IMR-90 (cell line): ENCODE measurements at regions not wholly inside any gene's neighbourhood (a gene's known extent, or its start where the extent isn't known, plus 50 kb on each side); places are given as distances from the start of the nearest gene placed in this dataset.
"Not testable (repeated sequence)": the region's sequence is repeated elsewhere in the genome, so short reads cannot be mapped to it uniquely, and the experiment has no call there.

Experiments used
- ATAC-seq: fragments of 200-7000 bp; cut with Tn5 transposase; 2 replicates; pipeline ENCODE4 v1.9.1; 2020; ENCODE audit warnings: low read depth, mild to moderate bottlenecking, moderate library complexity
- BruUV-seq: library from RNA; stranded (reverse); fragments of 400-500 nt; replicated peaks from 2 replicates; lab custom pipeline; 2021; lab: Mats Ljungman, UMichigan
- CTCF ChIA-PET: fragments of 300-600 bp; formaldehyde crosslinking; extraction: SDS; loops from one replicate; lab custom pipeline; 2021; ENCODE audit warnings: antibody characterized with exemption; lab: Yijun Ruan, JAX
- POLR2A ChIA-PET: fragments of 300-600 bp; sonication (Branson Sonifier 250); formaldehyde crosslinking; loops from one replicate; lab custom pipeline; 2022; ENCODE audit warnings: antibody characterized with exemption; ENCODE audit not compliant: unreplicated experiment; lab: Charles Lee
- DNase-seq: peaks from one replicate; pipeline ENCODE4 v3.0.0; 2013
- H2AFZ ChIP-seq: replicated peaks from 2 replicates; pipeline ENCODE3; 2013; ENCODE audit warnings: low read length, mild to moderate bottlenecking; ENCODE audit not compliant: poor library complexity
- H2AK5ac ChIP-seq: 2 replicates; pipeline ENCODE4 v1.6.1; 2013; ENCODE audit warnings: low read depth, low read length, inconsistent platforms
- H2AK9ac ChIP-seq: replicated peaks from 2 replicates; pipeline ENCODE3; 2013; ENCODE audit warnings: mild to moderate bottlenecking, low read depth, low read length, moderate library complexity; ENCODE audit not compliant: poor library complexity
- H2BK120ac ChIP-seq: 2 replicates; pipeline ENCODE4 v1.6.1; 2013; ENCODE audit warnings: low read depth, low read length, inconsistent platforms
- H2BK15ac ChIP-seq: 3 replicates; pipeline ENCODE4 v1.6.1; 2013; ENCODE audit warnings: low read depth, low read length, inconsistent platforms
- H2BK20ac ChIP-seq: 2 replicates; pipeline ENCODE4 v1.6.1; 2013; ENCODE audit warnings: low read depth, mild to moderate bottlenecking, inconsistent platforms, low read length, moderate library complexity
- H2BK5ac ChIP-seq: 2 replicates; pipeline ENCODE4 v1.6.1; 2013; ENCODE audit warnings: mild to moderate bottlenecking, low read depth, low read length, inconsistent platforms; ENCODE audit not compliant: poor library complexity, severe bottlenecking
- H3K14ac ChIP-seq: replicated peaks from 2 replicates; pipeline ENCODE4 v1.6.1; 2013; ENCODE audit warnings: low read depth, low read length, inconsistent platforms
- H3K18ac ChIP-seq: 2 replicates; pipeline ENCODE4 v1.6.1; 2013; ENCODE audit warnings: low read depth, low read length, control low read depth
- H3K23ac ChIP-seq: 2 replicates; pipeline ENCODE4 v1.6.1; 2013; ENCODE audit warnings: low read depth, low read length, inconsistent platforms
- H3K27ac ChIP-seq: 2 replicates; pipeline ENCODE4 v1.5.1; 2013; ENCODE audit warnings: mild to moderate bottlenecking, control low read depth, low read length; ENCODE audit not compliant: insufficient read depth
- H3K27me3 ChIP-seq: 2 replicates; pipeline ENCODE4 v1.6.1; 2013; ENCODE audit warnings: low read length; ENCODE audit not compliant: control insufficient read depth, insufficient read depth
- H3K36me3 ChIP-seq: 2 replicates; pipeline ENCODE4 v1.6.1; 2013; ENCODE audit warnings: low read length, mixed read lengths; ENCODE audit not compliant: control insufficient read depth, insufficient read depth
- H3K4ac ChIP-seq: 2 replicates; pipeline ENCODE4 v1.6.1; 2013; ENCODE audit warnings: low read depth, low read length, inconsistent platforms
- H3K4me1 ChIP-seq: 2 replicates; pipeline ENCODE4 v1.6.1; 2013; ENCODE audit warnings: low read length, mixed read lengths; ENCODE audit not compliant: control insufficient read depth, insufficient read depth
- H3K4me2 ChIP-seq: 2 replicates; pipeline ENCODE4 v1.6.1; 2013; ENCODE audit warnings: low read depth, mild to moderate bottlenecking, control low read depth, low read length, moderate library complexity
- H3K4me3 ChIP-seq: 2 replicates; pipeline ENCODE4 v1.5.1; 2013; ENCODE audit warnings: low read depth, mild to moderate bottlenecking, control low read depth, low read length, moderate library complexity; ENCODE audit not compliant: insufficient read depth
- H3K56ac ChIP-seq: 2 replicates; pipeline ENCODE4 v1.6.1; 2013; ENCODE audit warnings: low read length, inconsistent platforms; ENCODE audit not compliant: insufficient read depth; ENCODE audit errors: extremely low read depth
- H3K79me1 ChIP-seq, 2 experiments: 2 replicates each; pipeline ENCODE4 v1.6.1; 2013; ENCODE audit warnings: low read length in 2 of 2, inconsistent platforms in 1 of 2, low read depth in 1 of 2
- H3K9ac ChIP-seq: 2 replicates; pipeline ENCODE4 v1.6.1; 2013; ENCODE audit warnings: low read depth, low read length, control low read depth
- H3K9me1 ChIP-seq: 2 replicates; pipeline ENCODE4 v1.6.1; 2013; ENCODE audit warnings: low read length, inconsistent platforms; ENCODE audit not compliant: insufficient read depth
- H3K9me3 ChIP-seq: 2 replicates; pipeline ENCODE4 v1.6.1; 2013; ENCODE audit warnings: low read length; ENCODE audit not compliant: control insufficient read depth, insufficient read depth
- H4K20me1 ChIP-seq: 2 replicates; pipeline ENCODE4 v1.6.1; 2013; ENCODE audit warnings: low read length, inconsistent platforms; ENCODE audit not compliant: insufficient read depth
- H4K5ac ChIP-seq: 2 replicates; pipeline ENCODE4 v1.6.1; 2013; ENCODE audit warnings: mild to moderate bottlenecking, low read depth, low read length, control low read depth
- H4K8ac ChIP-seq, 2 experiments: 2 replicates each; pipeline ENCODE4 v1.6.1; 2013; ENCODE audit warnings: low read depth in 2 of 2, low read length in 2 of 2, control low read depth in 1 of 2, inconsistent platforms in 1 of 2
- H4K91ac ChIP-seq: 2 replicates; pipeline ENCODE4 v1.6.1; 2013; ENCODE audit warnings: low read depth, low read length, inconsistent platforms; ENCODE audit not compliant: insufficient read depth
- WGBS, 2 experiments: methylation state at CpG; one replicate each; pipeline versions ENCODE4 v1.1.5 to v1.1.7; 2013; ENCODE audit warnings: missing lambda C conversion rate in 2 of 2; ENCODE audit not compliant: insufficient read length in 1 of 2; ENCODE audit errors: extremely low coverage in 2 of 2; 5-methylcytosine and 5-hydroxymethylcytosine counted together
- dilution Hi-C: fragments of 300-500 bp; cut with HindIII; formaldehyde crosslinking; loops from one replicate; pipeline ENCODE4 v1.14.3; 2018; ENCODE audit warnings: low sequenced_read_pairs; ENCODE audit not compliant: unreplicated experiment
- in situ Hi-C: fragments of 300-500 bp; cut with MboI; formaldehyde crosslinking; loops from 3 replicates; pipeline ENCODE4 v1.14.3; 2019; ENCODE audit warnings: low sequenced_read_pairs, inconsistent platforms, mixed read lengths
- intact Hi-C: fragments of 100-400 bp; cut with micrococcal nuclease; formaldehyde crosslinking; loops from 2 replicates; pipeline ENCODE4 v1.10.0; 2022

GRCh38 chr10:55740767-55741166, 620.3 kb downstream of the ZWINT start:
- H2AFZ ChIP-seq, H3K4ac ChIP-seq, H3K18ac ChIP-seq, H3K79me1 ChIP-seq, H2AK9ac ChIP-seq, DNase-seq, H3K4me1 ChIP-seq, H2BK5ac ChIP-seq, H2AK5ac ChIP-seq, H3K14ac ChIP-seq, H3K9me1 ChIP-seq, H3K23ac ChIP-seq, H4K91ac ChIP-seq, H3K9ac ChIP-seq, H3K27ac ChIP-seq, H4K8ac ChIP-seq, H2BK15ac ChIP-seq, CTCF ChIA-PET, H3K56ac ChIP-seq, H2BK20ac ChIP-seq, BruUV-seq, H2BK120ac ChIP-seq, H3K4me3 ChIP-seq, ATAC-seq, H3K4me2 ChIP-seq, intact Hi-C loops, POLR2A ChIA-PET, H3K36me3 ChIP-seq, H3K27me3 ChIP-seq, in situ Hi-C loops, H4K5ac ChIP-seq, H4K20me1 ChIP-seq, dilution Hi-C loops, H3K9me3 ChIP-seq: not testable (repeated sequence)
- no CpG with 5 or more reads among the region's 2 CpGs for WGBS, 2 experiments
